ENCODE measurements at regions not wholly inside any gene's neighbourhood (a gene's known extent, or its start where the extent isn't known, plus 50 kb on each side); places are given as distances from the start of the nearest gene placed in this dataset.

DNA sequence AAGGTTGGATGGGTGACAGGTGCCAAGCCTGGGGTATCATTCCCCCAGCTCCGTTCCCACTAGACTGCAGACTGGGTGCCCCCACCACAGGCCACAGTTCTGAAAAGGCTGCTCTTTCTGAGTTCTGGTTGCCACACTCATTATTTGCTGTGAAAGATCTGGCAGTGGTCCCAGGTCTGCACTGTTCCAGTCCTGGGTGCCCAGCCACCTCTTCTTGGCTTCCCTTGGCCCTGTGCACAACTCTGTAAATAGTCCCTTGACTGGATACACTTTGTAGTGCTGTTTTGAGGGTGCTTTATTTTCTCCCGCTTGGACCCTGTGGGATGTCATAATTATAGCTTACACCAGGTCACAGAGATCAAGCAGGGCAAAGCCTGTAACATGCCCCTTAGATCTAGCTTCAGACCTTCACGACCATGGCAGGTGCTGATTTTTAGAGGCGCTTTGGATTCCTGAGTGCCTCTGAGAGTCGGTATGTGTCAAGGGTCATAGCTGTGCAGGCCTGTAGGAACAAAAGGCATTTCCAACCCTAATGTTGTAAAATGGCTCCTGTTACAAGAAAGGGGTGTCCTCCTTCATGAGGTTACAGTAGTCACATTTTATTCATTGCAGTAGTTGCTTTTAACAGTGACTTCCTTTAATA is 344.9 kb downstream of the ICE1 start:
- H3K27ac ChIP-seq (ENCODE audit: low read depth, low read length), result no peak overlapping the region
- H3K27me3 ChIP-seq (replicated peaks in 1 of 4; ENCODE audit: control insufficient read depth in 3 of 4, extremely low read depth in 1 of 4, insufficient read depth in 3 of 4, low read length in 3 of 4), result no peaks in the 10 kb centered on the region
- no peak overlapping the region for H3K23ac ChIP-seq (ENCODE audit: insufficient read length)
- no peak overlapping the region for H4K5ac ChIP-seq (ENCODE audit: insufficient read length, low read depth, low read length)
- no peak overlapping the region for H3K18ac ChIP-seq (ENCODE audit: extremely low read depth, low read length)
- no peak overlapping the region for H4K91ac ChIP-seq (replicated peaks; ENCODE audit: insufficient read length, low read length)
- POLR2A ChIA-PET (ENCODE audit: partially characterized antibody), result no interaction called here
- FAIRE-seq (no peak), DNase-seq (ENCODE audit: low read depth in 1 of 2, low spot score in 2 of 2) (no peak)
- no peaks in the 10 kb centered on the region for H3K23me2 ChIP-seq (ENCODE audit: low read depth, low read length)
- H2AFZ ChIP-seq (ENCODE audit: low read length), result no peak overlapping the region
- no peaks in the 10 kb centered on the region for H3K79me1 ChIP-seq (ENCODE audit: low read depth, low read length)
- no peak overlapping the region for H3K9ac ChIP-seq (replicated peaks in 1 of 4; ENCODE audit: extremely low read depth in 1 of 4, low read depth in 3 of 4, low read length in 3 of 4)
- H3K4me2 ChIP-seq (ENCODE audit: insufficient read depth in 1 of 2, low read depth in 2 of 2, low read length in 2 of 2), result no peak overlapping the region
- no peak overlapping the region for H2BK12ac ChIP-seq (ENCODE audit: low read depth, low read length)
- 93% methylated on average over 5 of the region's 5 CpGs; no CpG with 5 or more reads in 1 of the 2 experiments for WGBS, 2 experiments (ENCODE audit: extremely low coverage in 1 of 2, insufficient coverage in 1 of 2, insufficient read length in 1 of 2, insufficient replicate concordance in 2 of 2, low coverage in 1 of 2, low lambda C conversion rate in 2 of 2, missing lambda C conversion rate in 1 of 2)
- H2BK20ac ChIP-seq (ENCODE audit: low read length), result no peak overlapping the region
- no peak overlapping the region for H3K56ac ChIP-seq (replicated peaks; ENCODE audit: insufficient read length, low read depth, low read length)
- CTCF ChIA-PET (ENCODE audit: partially characterized antibody), result interaction anchor here (0.6 to 1.4 kb wide), 2 partner anchors 11 to 62 kb away, joined by 3 read pairs; no protein-coding TSS in a partner anchor
- H2BK120ac ChIP-seq (replicated peaks; ENCODE audit: low read depth, low read length), result no peak overlapping the region
- no peak overlapping the region for H3K4me3 ChIP-seq (ENCODE audit: extremely low read depth in 1 of 4, insufficient read depth in 2 of 4, low read depth in 3 of 4, low read length in 4 of 4)
- no peaks in the 10 kb centered on the region; a peak in 1 of 7 replicates for H3K4me1 ChIP-seq (replicated peaks in 1 of 4; ENCODE audit: control insufficient read depth in 3 of 4, insufficient read depth in 4 of 4, low read length in 3 of 4)
- TF ChIP-seq POLR2AphosphoS5 (IDR thresholded peaks at IDR 0.05; ENCODE audit: low read depth, low read length) (no peak), SP1 (IDR thresholded peaks at IDR 0.05; ENCODE audit: low read depth, low read length) (no peak), SRF (IDR thresholded peaks at IDR 0.05; ENCODE audit: low read depth, low read length) (no peak), CHD1 (IDR thresholded peaks at IDR 0.05; ENCODE audit: low read depth, low read length) (no peak), TEAD4 (IDR thresholded peaks at IDR 0.05; ENCODE audit: low read depth, low read length) (no peak), SUZ12 (IDR thresholded peaks at IDR 0.05; ENCODE audit: low read length) (no peak), EZH2 (IDR thresholded peaks at IDR 0.05; ENCODE audit: low read depth, low read length, severe bottlenecking) (no peak), MAFK (IDR thresholded peaks at IDR 0.05; ENCODE audit: low read depth, low read length) (no peak), POU5F1 (IDR thresholded peaks at IDR 0.05; ENCODE audit: low read depth, low read length) (no peak), RAD21 (IDR thresholded peaks at IDR 0.05 in 1 of 2, conservative IDR thresholded peaks at IDR 0.05 in 1 of 2; ENCODE audit: low read depth in 2 of 2, low read length in 2 of 2) (no peak), SIRT6 (IDR thresholded peaks at IDR 0.05; ENCODE audit: low read length) (no peak)
- TF ChIP-seq, protein P1, sequence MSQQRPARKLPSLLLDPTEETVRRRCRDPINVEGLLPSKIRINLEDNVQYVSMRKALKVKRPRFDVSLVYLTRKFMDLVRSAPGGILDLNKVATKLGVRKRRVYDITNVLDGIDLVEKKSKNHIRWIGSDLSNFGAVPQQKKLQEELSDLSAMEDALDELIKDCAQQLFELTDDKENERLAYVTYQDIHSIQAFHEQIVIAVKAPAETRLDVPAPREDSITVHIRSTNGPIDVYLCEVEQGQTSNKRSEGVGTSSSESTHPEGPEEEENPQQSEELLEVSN (IDR thresholded peaks at IDR 0.05), result no peak
- H4K20me1 ChIP-seq (replicated peaks in 1 of 2; ENCODE audit: control insufficient read depth in 1 of 2, insufficient read depth in 2 of 2, low read length in 2 of 2), result no peaks in the 10 kb centered on the region
- H2BK15ac ChIP-seq (ENCODE audit: low read length), result no peak overlapping the region
- H2AK5ac ChIP-seq (ENCODE audit: low read depth, low read length), result no peak overlapping the region
- H3K79me2 ChIP-seq (ENCODE audit: control insufficient read depth in 1 of 2, insufficient read depth in 2 of 2, low read length in 2 of 2), result no peaks in the 10 kb centered on the region
- H2BK5ac ChIP-seq (ENCODE audit: low read depth, low read length), result no peak overlapping the region
- no peaks in the 10 kb centered on the region for H3K36me3 ChIP-seq (ENCODE audit: control insufficient read depth in 2 of 4, insufficient read depth in 4 of 4, low read length in 3 of 4)
- H3K4ac ChIP-seq (replicated peaks; ENCODE audit: insufficient read length, low read depth, low read length), result no peak overlapping the region
- H3K14ac ChIP-seq (ENCODE audit: insufficient read length), result no peak overlapping the region
- H4K8ac ChIP-seq (ENCODE audit: extremely low read depth, insufficient read depth, low read length), result no peak overlapping the region
- H3K9me3 ChIP-seq (ENCODE audit: insufficient read depth in 2 of 2, low read depth in 1 of 2, low read length in 1 of 2), result no peaks in the 10 kb centered on the region

All from H1 (cell line).